ENCODE measurements at regions not wholly inside any gene's neighbourhood (a gene's known extent, or its start where the extent isn't known, plus 50 kb on each side); places are given as distances from the start of the nearest gene placed in this dataset.

DNA sequence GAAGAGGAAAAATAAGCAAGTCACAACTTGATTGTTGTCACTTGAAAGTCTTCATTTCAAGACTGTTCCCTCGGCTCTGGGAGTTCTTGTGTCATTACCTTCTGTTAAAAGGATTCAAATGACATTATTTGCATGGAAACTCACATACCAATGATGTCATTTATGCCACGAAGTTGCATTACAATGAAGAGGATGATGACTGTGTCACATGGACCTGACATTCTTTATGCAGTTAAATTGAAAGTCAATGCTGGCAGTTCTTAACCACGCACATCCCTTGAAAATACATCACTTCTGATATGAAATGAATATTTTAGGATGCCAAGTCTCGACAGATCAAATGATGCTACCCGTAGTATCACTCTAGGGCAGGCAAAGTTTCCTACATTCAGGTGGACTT, 1069.5 kb downstream of the VRK1 start:
- TF ChIP-seq, protein P1, sequence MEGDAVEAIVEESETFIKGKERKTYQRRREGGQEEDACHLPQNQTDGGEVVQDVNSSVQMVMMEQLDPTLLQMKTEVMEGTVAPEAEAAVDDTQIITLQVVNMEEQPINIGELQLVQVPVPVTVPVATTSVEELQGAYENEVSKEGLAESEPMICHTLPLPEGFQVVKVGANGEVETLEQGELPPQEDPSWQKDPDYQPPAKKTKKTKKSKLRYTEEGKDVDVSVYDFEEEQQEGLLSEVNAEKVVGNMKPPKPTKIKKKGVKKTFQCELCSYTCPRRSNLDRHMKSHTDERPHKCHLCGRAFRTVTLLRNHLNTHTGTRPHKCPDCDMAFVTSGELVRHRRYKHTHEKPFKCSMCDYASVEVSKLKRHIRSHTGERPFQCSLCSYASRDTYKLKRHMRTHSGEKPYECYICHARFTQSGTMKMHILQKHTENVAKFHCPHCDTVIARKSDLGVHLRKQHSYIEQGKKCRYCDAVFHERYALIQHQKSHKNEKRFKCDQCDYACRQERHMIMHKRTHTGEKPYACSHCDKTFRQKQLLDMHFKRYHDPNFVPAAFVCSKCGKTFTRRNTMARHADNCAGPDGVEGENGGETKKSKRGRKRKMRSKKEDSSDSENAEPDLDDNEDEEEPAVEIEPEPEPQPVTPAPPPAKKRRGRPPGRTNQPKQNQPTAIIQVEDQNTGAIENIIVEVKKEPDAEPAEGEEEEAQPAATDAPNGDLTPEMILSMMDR (IDR thresholded peaks at IDR 0.05; ENCODE audit: borderline replicate concordance, control extremely low read depth, extremely low read depth, insufficient read depth, missing control alignments) = no peak
- in situ Hi-C loops (cut with MboI; ENCODE audit: low sequenced_read_pairs, unreplicated experiment) = no loop called here
- DNase-seq (ENCODE audit: low spot score) = no peak

DNA sequence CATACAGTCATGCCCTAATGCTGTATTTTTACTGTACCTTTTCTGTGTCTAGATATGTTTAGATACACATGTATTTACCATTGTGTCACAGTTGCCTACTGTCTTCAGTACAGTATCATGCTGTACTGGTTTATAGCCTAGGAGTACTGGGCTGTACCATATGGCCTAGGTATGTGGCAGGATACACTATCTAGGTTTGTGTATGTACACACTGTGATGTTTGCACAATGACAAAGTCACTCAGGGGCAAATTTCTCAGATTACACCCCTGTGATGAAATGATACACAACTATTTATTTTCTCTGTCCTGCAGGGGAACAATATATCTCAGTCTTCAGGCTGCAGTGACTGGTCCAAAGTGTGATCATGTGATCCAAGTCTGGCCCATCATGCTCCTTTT, 1076.1 kb downstream of the VRK1 start:
- DNase-seq (ENCODE audit: low spot score) = no peak
- TF ChIP-seq, protein P1 (IDR thresholded peaks at IDR 0.05; ENCODE audit: borderline replicate concordance, control extremely low read depth, extremely low read depth, insufficient read depth, missing control alignments) = no peak
- in situ Hi-C loops (cut with MboI; ENCODE audit: low sequenced_read_pairs, unreplicated experiment) = no loop called here

DNA sequence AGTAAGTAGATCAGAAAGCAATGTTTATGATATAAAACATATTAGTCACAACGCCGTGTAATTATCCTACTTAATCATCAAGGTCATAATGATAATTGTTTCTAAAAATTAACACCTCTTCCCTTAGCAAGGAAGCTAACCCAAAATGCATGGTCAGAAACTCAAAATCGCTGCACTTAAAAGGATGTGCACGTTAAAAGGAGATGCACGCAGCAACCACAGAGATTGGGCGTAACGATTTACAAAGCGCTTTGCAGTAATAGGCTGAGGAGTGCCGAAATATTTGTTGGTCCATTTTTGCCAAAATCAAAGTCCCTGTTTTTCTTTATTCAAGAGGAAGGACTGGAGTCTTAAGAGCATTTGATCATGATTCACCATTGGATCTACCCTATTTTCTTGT, 1077.2 kb downstream of the VRK1 start:
- DNase-seq (ENCODE audit: low spot score) = no peak
- in situ Hi-C loops (cut with MboI; ENCODE audit: low sequenced_read_pairs, unreplicated experiment) = no loop called here
- TF ChIP-seq, protein P1 (IDR thresholded peaks at IDR 0.05; ENCODE audit: borderline replicate concordance, control extremely low read depth, extremely low read depth, insufficient read depth, missing control alignments) = no peak

DNA sequence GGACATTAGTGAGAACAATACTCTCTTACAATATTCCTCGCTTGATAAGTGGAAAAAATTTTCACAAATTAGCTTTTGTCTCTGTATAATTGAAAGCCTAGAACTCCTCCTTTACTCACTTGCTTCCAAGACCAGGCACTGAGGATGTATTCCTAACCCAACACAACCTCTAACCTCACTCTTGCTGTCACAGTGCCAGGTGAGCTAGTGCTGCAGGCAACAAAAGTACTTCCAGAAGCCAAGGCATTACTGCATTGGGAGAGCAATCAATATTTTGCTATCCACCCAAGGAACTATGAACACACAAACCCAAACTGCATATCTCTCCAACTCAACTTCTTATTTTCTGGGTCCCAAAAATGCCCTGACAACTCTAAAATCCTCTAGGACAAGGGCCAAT, 1081.0 kb downstream of the VRK1 start:
- in situ Hi-C loops (cut with MboI; ENCODE audit: low sequenced_read_pairs, unreplicated experiment) = no loop called here
- TF ChIP-seq, protein P1 (IDR thresholded peaks at IDR 0.05; ENCODE audit: borderline replicate concordance, control extremely low read depth, extremely low read depth, insufficient read depth, missing control alignments) = no peak
- no peak for DNase-seq (ENCODE audit: low spot score)

DNA sequence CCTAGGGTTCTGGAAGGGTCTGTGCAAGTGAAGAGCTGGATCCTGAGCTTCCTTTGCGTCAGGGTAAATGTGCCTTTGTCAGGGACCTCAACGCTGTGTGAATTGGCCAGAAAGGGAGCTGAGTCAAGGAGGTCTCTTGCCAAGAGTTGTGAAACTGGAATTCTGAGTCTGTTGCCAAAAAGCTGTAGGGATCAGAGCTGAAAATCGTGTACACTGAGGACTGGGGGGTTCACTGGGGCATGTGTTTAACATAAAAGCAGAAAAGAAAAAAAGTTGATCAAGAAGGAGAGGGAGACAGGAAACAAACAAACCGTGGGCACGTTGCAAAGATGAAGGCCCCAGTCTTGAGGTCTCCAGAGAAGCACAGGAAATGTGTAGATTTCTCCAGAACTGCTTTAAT, 1081.5 kb downstream of the VRK1 start:
- in situ Hi-C loops (cut with MboI; ENCODE audit: low sequenced_read_pairs, unreplicated experiment) = no loop called here
- DNase-seq (ENCODE audit: low spot score) = no peak

DNA sequence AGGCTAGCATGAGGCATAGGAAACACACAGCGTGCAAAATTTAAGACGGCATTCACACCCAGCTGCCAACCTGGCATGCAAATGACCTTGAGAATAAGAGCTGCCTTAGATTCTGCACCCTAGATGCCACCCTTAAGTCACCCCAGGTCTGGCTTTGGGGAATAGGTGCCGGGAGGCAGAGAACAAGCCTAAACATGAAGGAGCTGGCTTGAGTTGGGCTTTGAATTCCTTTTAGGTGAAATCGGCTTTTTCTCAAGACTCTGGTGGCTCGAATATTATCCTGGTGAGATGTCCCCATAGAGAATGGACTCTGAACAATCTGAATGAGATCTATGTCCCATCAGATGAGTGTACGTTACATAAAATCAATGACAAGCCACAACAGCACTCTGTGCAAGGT, 1090.5 kb downstream of the VRK1 start:
- in situ Hi-C loops (cut with MboI; ENCODE audit: low sequenced_read_pairs, unreplicated experiment) = no loop called here
- TF ChIP-seq, protein P1 (IDR thresholded peaks at IDR 0.05; ENCODE audit: borderline replicate concordance, control extremely low read depth, extremely low read depth, insufficient read depth, missing control alignments) = no peak
- DNase-seq (ENCODE audit: low spot score) = no peak

More for the DNA sequence above, 1081.5 kb downstream of the VRK1 start:
- TF ChIP-seq, protein P1 (IDR thresholded peaks at IDR 0.05; ENCODE audit: borderline replicate concordance, control extremely low read depth, extremely low read depth, insufficient read depth, missing control alignments) = no peak

DNA sequence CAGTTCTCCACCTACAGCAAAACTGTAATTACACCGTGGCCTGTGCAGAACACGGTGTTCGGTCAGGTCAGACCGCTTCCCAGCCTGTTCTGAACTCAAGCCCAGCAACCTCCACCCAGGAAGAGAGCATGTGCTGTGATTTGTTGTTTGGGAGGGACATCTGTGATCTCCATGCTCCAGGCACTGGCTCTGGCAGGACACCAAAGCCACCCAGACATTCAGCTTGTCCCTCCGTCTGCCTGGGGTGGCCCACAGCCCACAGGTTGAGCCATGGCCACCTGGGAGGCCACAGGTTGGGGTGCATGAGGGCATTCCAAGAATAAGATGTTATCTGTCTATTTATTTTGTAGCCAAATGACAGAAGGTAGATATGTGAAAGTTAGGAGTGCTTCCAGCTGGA, 1091.1 kb downstream of the VRK1 start:
- in situ Hi-C loops (cut with MboI; ENCODE audit: low sequenced_read_pairs, unreplicated experiment) = no loop called here
- DNase-seq (ENCODE audit: low spot score) = no peak

More for the DNA sequence above, 1091.1 kb downstream of the VRK1 start:
- TF ChIP-seq, protein P1 (IDR thresholded peaks at IDR 0.05; ENCODE audit: borderline replicate concordance, control extremely low read depth, extremely low read depth, insufficient read depth, missing control alignments) = no peak
